Rectal smooth muscle tissue (tissue), 1 donor: ENCODE measurements at regions not wholly inside any gene's neighbourhood (a gene's known extent, or its start where the extent isn't known, plus 50 kb on each side); places are given as distances from the start of the nearest gene placed in this dataset.

Source experiments
- H3K27ac ChIP-seq: one replicate; pipeline ENCODE4 v1.7.0; 2013; ENCODE audit warnings: low read depth, low read length, inconsistent platforms
- H3K27me3 ChIP-seq: one replicate; pipeline ENCODE4 v1.7.0; 2013; ENCODE audit warnings: low read length; ENCODE audit not compliant: control insufficient read depth, insufficient read depth
- H3K36me3 ChIP-seq: one replicate; pipeline ENCODE4 v1.7.0; 2013; ENCODE audit warnings: low read length; ENCODE audit not compliant: control insufficient read depth, insufficient read depth
- H3K4me1 ChIP-seq: one replicate; pipeline ENCODE4 v1.7.0; 2013; ENCODE audit warnings: low read length; ENCODE audit not compliant: control insufficient read depth, insufficient read depth
- H3K4me3 ChIP-seq: one replicate; pipeline ENCODE4 v1.7.0; 2013; ENCODE audit warnings: low read length
- H3K9ac ChIP-seq: one replicate; pipeline ENCODE4 v1.7.0; 2013; ENCODE audit warnings: low read length

GRCh38 chr9:108186642-108187395 is 669.0 kb downstream of the ACTL7B start:
- H3K27me3 ChIP-seq: no peaks in the 10 kb centered on the region
- no peak overlapping the region for H3K4me3 ChIP-seq
- H3K27ac ChIP-seq: no peak overlapping the region
- H3K4me1 ChIP-seq: peaks cover 3% of the 10 kb centered on the region
- no peak overlapping the region for H3K9ac ChIP-seq
- no peaks in the 10 kb centered on the region for H3K36me3 ChIP-seq

- H3K4me3 ChIP-seq: no peak overlapping the region
- H3K27ac ChIP-seq: no peak overlapping the region
- no peak overlapping the region for H3K9ac ChIP-seq
- H3K27me3 ChIP-seq: no peaks in the 10 kb centered on the region
- peaks cover 3% of the 10 kb centered on the region for H3K4me1 ChIP-seq
- no peaks in the 10 kb centered on the region for H3K36me3 ChIP-seq
These were observed 670.2 kb downstream of the ACTL7B start for GRCh38 chr9:108185613-108186012.

- no peak overlapping the region for H3K27ac ChIP-seq
- H3K4me1 ChIP-seq: peaks cover 3% of the 10 kb centered on the region
- no peak overlapping the region for H3K9ac ChIP-seq
- H3K27me3 ChIP-seq: no peaks in the 10 kb centered on the region
- no peak overlapping the region for H3K4me3 ChIP-seq
- H3K36me3 ChIP-seq: no peaks in the 10 kb centered on the region
These were observed 670.8 kb downstream of the ACTL7B start for GRCh38 chr9:108184941-108185340.

GRCh38 chr9:108184009-108184408 is 671.8 kb downstream of the ACTL7B start:
- H3K4me3 ChIP-seq: no peak overlapping the region
- no peaks in the 10 kb centered on the region for H3K27me3 ChIP-seq
- H3K27ac ChIP-seq: no peak overlapping the region
- no peaks in the 10 kb centered on the region for H3K36me3 ChIP-seq
- H3K4me1 ChIP-seq: peaks cover 3% of the 10 kb centered on the region
- no peak overlapping the region for H3K9ac ChIP-seq

- Histone ChIP-seq H3K36me3 (no peaks in the 10 kb centered on the region), H3K9ac (no peak overlapping the region), H3K4me3 (no peak overlapping the region), H3K27ac (no peak overlapping the region), H3K27me3 (no peaks in the 10 kb centered on the region), H3K4me1 (peaks cover 3% of the 10 kb centered on the region)
These were observed 672.8 kb downstream of the ACTL7B start for GRCh38 chr9:108182950-108183381.

GRCh38 chr9:108182270-108182669 is 673.5 kb downstream of the ACTL7B start:
- Histone ChIP-seq H3K4me1 (peaks cover 3% of the 10 kb centered on the region), H3K27ac (no peak overlapping the region), H3K36me3 (no peaks in the 10 kb centered on the region), H3K27me3 (no peaks in the 10 kb centered on the region), H3K9ac (no peak overlapping the region), H3K4me3 (no peak overlapping the region)

- H3K27me3 ChIP-seq: no peaks in the 10 kb centered on the region
- no peak overlapping the region for H3K27ac ChIP-seq
- no peak overlapping the region for H3K4me3 ChIP-seq
- no peaks in the 10 kb centered on the region for H3K4me1 ChIP-seq
- H3K9ac ChIP-seq: no peak overlapping the region
- no peaks in the 10 kb centered on the region for H3K36me3 ChIP-seq
These were observed 674.3 kb downstream of the ACTL7B start for GRCh38 chr9:108181441-108181840.

GRCh38 chr9:108180541-108180940 is 675.2 kb downstream of the ACTL7B start:
- Histone ChIP-seq H3K9ac (no peak overlapping the region), H3K4me1 (no peaks in the 10 kb centered on the region), H3K27me3 (no peaks in the 10 kb centered on the region), H3K36me3 (no peaks in the 10 kb centered on the region), H3K4me3 (no peak overlapping the region), H3K27ac (no peak overlapping the region)

- Histone ChIP-seq H3K27me3 (no peaks in the 10 kb centered on the region), H3K36me3 (no peaks in the 10 kb centered on the region), H3K4me3 (no peak overlapping the region), H3K27ac (no peak overlapping the region), H3K9ac (no peak overlapping the region), H3K4me1 (no peaks in the 10 kb centered on the region)
These were observed 677.5 kb downstream of the ACTL7B start for GRCh38 chr9:108178318-108178717.

GRCh38 chr9:108168236-108168850 is 678.8 kb upstream of the KLF4 start:
- H3K27ac ChIP-seq: no peak overlapping the region
- no peaks in the 10 kb centered on the region for H3K4me1 ChIP-seq

GRCh38 chr9:108167136-108167900 is 677.7 kb upstream of the KLF4 start:
- Histone ChIP-seq H3K27me3 (no peaks in the 10 kb centered on the region), H3K27ac (no peak overlapping the region)

More at GRCh38 chr9:108168236-108168850, 678.8 kb upstream of the KLF4 start:
- Histone ChIP-seq H3K4me3 (no peak overlapping the region), H3K36me3 (no peaks in the 10 kb centered on the region), H3K27me3 (no peaks in the 10 kb centered on the region), H3K9ac (no peak overlapping the region)

GRCh38 chr9:108166519-108166918 is 677.0 kb upstream of the KLF4 start:
- no peaks in the 10 kb centered on the region for H3K36me3 ChIP-seq
- no peak overlapping the region for H3K27ac ChIP-seq
- no peaks in the 10 kb centered on the region for H3K4me1 ChIP-seq
- no peak overlapping the region for H3K4me3 ChIP-seq
- no peak overlapping the region for H3K9ac ChIP-seq
- H3K27me3 ChIP-seq: no peaks in the 10 kb centered on the region

More at GRCh38 chr9:108167136-108167900, 677.7 kb upstream of the KLF4 start:
- H3K36me3 ChIP-seq: no peaks in the 10 kb centered on the region
- no peak overlapping the region for H3K4me3 ChIP-seq
- no peak overlapping the region for H3K9ac ChIP-seq
- H3K4me1 ChIP-seq: no peaks in the 10 kb centered on the region
